ENCODE measurements at regions not wholly inside any gene's neighbourhood (a gene's known extent, or its start where the extent isn't known, plus 50 kb on each side); places are given as distances from the start of the nearest gene placed in this dataset.

DNA sequence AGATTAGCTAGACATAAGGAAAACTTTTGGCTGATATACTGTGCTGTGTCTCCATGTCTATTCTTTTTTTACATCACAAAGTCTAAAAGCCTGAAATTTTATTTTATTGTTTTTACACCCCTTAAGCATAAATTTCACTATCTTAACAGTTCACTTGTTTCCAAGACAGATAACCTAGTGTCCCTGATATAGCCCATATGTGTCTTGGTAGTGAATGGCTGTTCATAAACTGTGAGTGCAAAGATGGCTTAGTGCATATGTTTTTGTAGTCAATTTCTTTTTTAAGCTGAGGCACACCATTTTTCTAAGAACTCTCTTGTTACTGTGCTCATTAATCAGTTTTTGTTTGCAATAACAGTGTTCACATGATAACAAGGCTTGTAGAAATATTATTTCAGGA, 381.1 kb downstream of the OXSM start:
- Histone ChIP-seq H3K9ac (no peak overlapping the region), H3K9me2 (no peaks in the 10 kb centered on the region), H3K27me3 (ENCODE audit: insufficient read depth) (no peaks in the 10 kb centered on the region), H3K4me2 (no peak overlapping the region), H3K36me3 (replicated peaks in 1 of 2; ENCODE audit: control insufficient read depth in 1 of 2, insufficient read depth in 2 of 2, low read length in 1 of 2) (no peaks in the 10 kb centered on the region), H3F3A (replicated peaks; ENCODE audit: insufficient read depth) (no peaks in the 10 kb centered on the region), H3K4me3 (ENCODE audit: low read depth in 2 of 2, low read length in 1 of 2) (no peak overlapping the region), H3K4me1 (ENCODE audit: control insufficient read depth in 1 of 2, insufficient read depth in 2 of 2, low read depth in 1 of 2, low read length in 1 of 2) (no peaks in the 10 kb centered on the region), H2AFZ (ENCODE audit: low read depth) (no peak overlapping the region), H3K79me2 (ENCODE audit: insufficient read depth) (no peaks in the 10 kb centered on the region), H3K27ac (ENCODE audit: low read depth in 2 of 2, low read length in 1 of 2) (no peak overlapping the region), H3K9me3 (no peaks in the 10 kb centered on the region), H4K20me1 (ENCODE audit: insufficient read depth) (no peaks in the 10 kb centered on the region)
- CTCF ChIA-PET: no interaction called here
- POLR2A ChIA-PET: no interaction called here
- no peak for DNase-seq
- TF ChIP-seq NRF1 (IDR thresholded peaks at IDR 0.05; ENCODE audit: low read depth, low read length) (no peak), YY1 (IDR thresholded peaks at IDR 0.05; ENCODE audit: low read depth) (no peak), ELF1 (IDR thresholded peaks at IDR 0.05) (no peak), RAD21 (IDR thresholded peaks at IDR 0.05; ENCODE audit: low read length) (no peak), FOSL2 (IDR thresholded peaks at IDR 0.05; ENCODE audit: borderline replicate concordance, low read depth) (no peak), EZH2phosphoT487 (IDR thresholded peaks at IDR 0.05; ENCODE audit: borderline replicate concordance, low read depth) (no peak), TCF12 (IDR thresholded peaks at IDR 0.05) (no peak), CHD2 (IDR thresholded peaks at IDR 0.05; ENCODE audit: low read length, partially characterized antibody) (no peak), EP300 (IDR thresholded peaks at IDR 0.05; ENCODE audit: borderline replicate concordance in 1 of 2, low read depth in 1 of 2, low read length in 1 of 2) (no peak), POLR2AphosphoS5 (IDR thresholded peaks at IDR 0.05; ENCODE audit: low read depth, low read length) (no peak), GATA2 (CRISPR knock-in tag; IDR thresholded peaks at IDR 0.05) (no peak), JUND (IDR thresholded peaks at IDR 0.05) (no peak), FOXM1 (IDR thresholded peaks at IDR 0.05; ENCODE audit: low read depth) (no peak), TEAD4 (IDR thresholded peaks at IDR 0.05; ENCODE audit: borderline replicate concordance, insufficient read depth) (no peak)

DNA sequence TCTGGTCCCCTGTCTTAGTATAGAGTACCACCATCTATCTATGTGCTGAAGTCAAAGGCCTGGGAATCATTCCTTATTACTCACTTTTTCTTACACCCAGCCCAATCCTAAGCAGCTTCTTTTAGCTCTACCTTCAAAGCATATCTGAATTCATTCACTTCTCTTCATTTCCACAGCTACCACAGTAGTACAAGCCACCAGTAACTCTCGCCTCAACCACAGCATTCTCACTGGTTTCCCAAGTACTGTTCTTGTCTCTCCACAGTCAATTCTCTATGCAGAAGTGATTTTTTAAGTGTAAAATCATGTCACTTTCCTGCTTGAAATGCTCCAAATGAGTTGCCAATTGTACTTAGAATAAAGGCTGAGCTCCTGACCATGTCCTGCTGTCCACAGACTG, 401.7 kb downstream of the OXSM start:
- CTCF ChIA-PET: no interaction called here
- 9% methylated on average over 1 of the region's 1 CpG for WGBS (ENCODE audit: low lambda C conversion rate)
- TF ChIP-seq, protein P1, sequence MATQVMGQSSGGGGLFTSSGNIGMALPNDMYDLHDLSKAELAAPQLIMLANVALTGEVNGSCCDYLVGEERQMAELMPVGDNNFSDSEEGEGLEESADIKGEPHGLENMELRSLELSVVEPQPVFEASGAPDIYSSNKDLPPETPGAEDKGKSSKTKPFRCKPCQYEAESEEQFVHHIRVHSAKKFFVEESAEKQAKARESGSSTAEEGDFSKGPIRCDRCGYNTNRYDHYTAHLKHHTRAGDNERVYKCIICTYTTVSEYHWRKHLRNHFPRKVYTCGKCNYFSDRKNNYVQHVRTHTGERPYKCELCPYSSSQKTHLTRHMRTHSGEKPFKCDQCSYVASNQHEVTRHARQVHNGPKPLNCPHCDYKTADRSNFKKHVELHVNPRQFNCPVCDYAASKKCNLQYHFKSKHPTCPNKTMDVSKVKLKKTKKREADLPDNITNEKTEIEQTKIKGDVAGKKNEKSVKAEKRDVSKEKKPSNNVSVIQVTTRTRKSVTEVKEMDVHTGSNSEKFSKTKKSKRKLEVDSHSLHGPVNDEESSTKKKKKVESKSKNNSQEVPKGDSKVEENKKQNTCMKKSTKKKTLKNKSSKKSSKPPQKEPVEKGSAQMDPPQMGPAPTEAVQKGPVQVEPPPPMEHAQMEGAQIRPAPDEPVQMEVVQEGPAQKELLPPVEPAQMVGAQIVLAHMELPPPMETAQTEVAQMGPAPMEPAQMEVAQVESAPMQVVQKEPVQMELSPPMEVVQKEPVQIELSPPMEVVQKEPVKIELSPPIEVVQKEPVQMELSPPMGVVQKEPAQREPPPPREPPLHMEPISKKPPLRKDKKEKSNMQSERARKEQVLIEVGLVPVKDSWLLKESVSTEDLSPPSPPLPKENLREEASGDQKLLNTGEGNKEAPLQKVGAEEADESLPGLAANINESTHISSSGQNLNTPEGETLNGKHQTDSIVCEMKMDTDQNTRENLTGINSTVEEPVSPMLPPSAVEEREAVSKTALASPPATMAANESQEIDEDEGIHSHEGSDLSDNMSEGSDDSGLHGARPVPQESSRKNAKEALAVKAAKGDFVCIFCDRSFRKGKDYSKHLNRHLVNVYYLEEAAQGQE (IDR thresholded peaks at IDR 0.05; ENCODE audit: low read depth, low read length): no peak
- TF ChIP-seq, protein P2, sequence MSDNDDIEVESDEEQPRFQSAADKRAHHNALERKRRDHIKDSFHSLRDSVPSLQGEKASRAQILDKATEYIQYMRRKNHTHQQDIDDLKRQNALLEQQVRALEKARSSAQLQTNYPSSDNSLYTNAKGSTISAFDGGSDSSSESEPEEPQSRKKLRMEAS (IDR thresholded peaks at IDR 0.05; ENCODE audit: low read depth): no peak
- TF ChIP-seq TCF12 (IDR thresholded peaks at IDR 0.05) (no peak), EP300 (IDR thresholded peaks at IDR 0.05; ENCODE audit: borderline replicate concordance in 1 of 2, low read depth in 1 of 2, low read length in 1 of 2) (no peak), CHD2 (IDR thresholded peaks at IDR 0.05; ENCODE audit: low read length, partially characterized antibody) (no peak), EZH2phosphoT487 (IDR thresholded peaks at IDR 0.05; ENCODE audit: borderline replicate concordance, low read depth) (no peak), MEF2A (IDR thresholded peaks at IDR 0.05; ENCODE audit: borderline replicate concordance, low read depth) (no peak), GABPA (IDR thresholded peaks at IDR 0.05; ENCODE audit: low read depth) (no peak), YY1 (IDR thresholded peaks at IDR 0.05; ENCODE audit: low read depth) (no peak), JUND (IDR thresholded peaks at IDR 0.05) (no peak), ELF1 (IDR thresholded peaks at IDR 0.05) (no peak), NFIC (IDR thresholded peaks at IDR 0.05; ENCODE audit: borderline replicate concordance) (no peak), SIN3A (IDR thresholded peaks at IDR 0.05; ENCODE audit: borderline replicate concordance, low read depth, low read length) (no peak)
- TF ChIP-seq, protein P3, sequence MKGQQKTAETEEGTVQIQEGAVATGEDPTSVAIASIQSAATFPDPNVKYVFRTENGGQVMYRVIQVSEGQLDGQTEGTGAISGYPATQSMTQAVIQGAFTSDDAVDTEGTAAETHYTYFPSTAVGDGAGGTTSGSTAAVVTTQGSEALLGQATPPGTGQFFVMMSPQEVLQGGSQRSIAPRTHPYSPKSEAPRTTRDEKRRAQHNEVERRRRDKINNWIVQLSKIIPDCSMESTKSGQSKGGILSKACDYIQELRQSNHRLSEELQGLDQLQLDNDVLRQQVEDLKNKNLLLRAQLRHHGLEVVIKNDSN (IDR thresholded peaks at IDR 0.05; ENCODE audit: borderline replicate concordance, low read depth): no peak
- TF ChIP-seq, protein P4, sequence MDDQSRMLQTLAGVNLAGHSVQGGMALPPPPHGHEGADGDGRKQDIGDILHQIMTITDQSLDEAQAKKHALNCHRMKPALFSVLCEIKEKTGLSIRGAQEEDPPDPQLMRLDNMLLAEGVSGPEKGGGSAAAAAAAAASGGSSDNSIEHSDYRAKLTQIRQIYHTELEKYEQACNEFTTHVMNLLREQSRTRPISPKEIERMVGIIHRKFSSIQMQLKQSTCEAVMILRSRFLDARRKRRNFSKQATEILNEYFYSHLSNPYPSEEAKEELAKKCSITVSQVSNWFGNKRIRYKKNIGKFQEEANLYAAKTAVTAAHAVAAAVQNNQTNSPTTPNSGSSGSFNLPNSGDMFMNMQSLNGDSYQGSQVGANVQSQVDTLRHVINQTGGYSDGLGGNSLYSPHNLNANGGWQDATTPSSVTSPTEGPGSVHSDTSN (IDR thresholded peaks at IDR 0.05): no peak
- TF ChIP-seq, protein P5, sequence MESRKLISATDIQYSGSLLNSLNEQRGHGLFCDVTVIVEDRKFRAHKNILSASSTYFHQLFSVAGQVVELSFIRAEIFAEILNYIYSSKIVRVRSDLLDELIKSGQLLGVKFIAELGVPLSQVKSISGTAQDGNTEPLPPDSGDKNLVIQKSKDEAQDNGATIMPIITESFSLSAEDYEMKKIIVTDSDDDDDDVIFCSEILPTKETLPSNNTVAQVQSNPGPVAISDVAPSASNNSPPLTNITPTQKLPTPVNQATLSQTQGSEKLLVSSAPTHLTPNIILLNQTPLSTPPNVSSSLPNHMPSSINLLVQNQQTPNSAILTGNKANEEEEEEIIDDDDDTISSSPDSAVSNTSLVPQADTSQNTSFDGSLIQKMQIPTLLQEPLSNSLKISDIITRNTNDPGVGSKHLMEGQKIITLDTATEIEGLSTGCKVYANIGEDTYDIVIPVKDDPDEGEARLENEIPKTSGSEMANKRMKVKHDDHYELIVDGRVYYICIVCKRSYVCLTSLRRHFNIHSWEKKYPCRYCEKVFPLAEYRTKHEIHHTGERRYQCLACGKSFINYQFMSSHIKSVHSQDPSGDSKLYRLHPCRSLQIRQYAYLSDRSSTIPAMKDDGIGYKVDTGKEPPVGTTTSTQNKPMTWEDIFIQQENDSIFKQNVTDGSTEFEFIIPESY (IDR thresholded peaks at IDR 0.05; ENCODE audit: borderline replicate concordance, low read depth): no peak

More for the DNA sequence above, 401.7 kb downstream of the OXSM start:
- H3K9ac ChIP-seq: no peak overlapping the region
- no peak overlapping the region for H3K27ac ChIP-seq (ENCODE audit: low read depth in 2 of 2, low read length in 1 of 2)
- H3F3A ChIP-seq (replicated peaks; ENCODE audit: insufficient read depth): no peaks in the 10 kb centered on the region
- no peaks in the 10 kb centered on the region for H3K9me2 ChIP-seq
- H3K36me3 ChIP-seq (replicated peaks in 1 of 2; ENCODE audit: control insufficient read depth in 1 of 2, insufficient read depth in 2 of 2, low read length in 1 of 2): no peaks in the 10 kb centered on the region
- no peaks in the 10 kb centered on the region for H3K27me3 ChIP-seq (ENCODE audit: insufficient read depth)
- no peak overlapping the region for H2AFZ ChIP-seq (ENCODE audit: low read depth)
- no peaks in the 10 kb centered on the region; the same call in 1 of the 2 replicates for H3K9me3 ChIP-seq
- H3K4me3 ChIP-seq (ENCODE audit: low read depth in 2 of 2, low read length in 1 of 2): no peak overlapping the region
- POLR2A ChIA-PET: no interaction called here
- H4K20me1 ChIP-seq (ENCODE audit: insufficient read depth): no peaks in the 10 kb centered on the region
- no peaks in the 10 kb centered on the region for H3K4me1 ChIP-seq (ENCODE audit: control insufficient read depth in 1 of 2, insufficient read depth in 2 of 2, low read depth in 1 of 2, low read length in 1 of 2)
- no peak overlapping the region for H3K4me2 ChIP-seq
- H3K79me2 ChIP-seq (ENCODE audit: insufficient read depth): no peaks in the 10 kb centered on the region
- no peak for DNase-seq

All from SK-N-SH (cell line).